Stomach (tissue), 4 donors: ENCODE measurements at regions not wholly inside any gene's neighbourhood (a gene's known extent, or its start where the extent isn't known, plus 50 kb on each side); places are given as distances from the start of the nearest gene placed in this dataset.

Experiments used
- POLR2A ChIP-seq, 4 donors: fragments of 450-650 bp; IDR thresholded peaks; one replicate each; pipeline ENCODE4 v1.6.1; 2016; ENCODE audit warnings: antibody characterized with exemption in 4 of 4, control low read depth in 2 of 4, mild to moderate bottlenecking in 1 of 4, moderate library complexity in 1 of 4
- POLR2AphosphoS5 ChIP-seq, 3 donors: sonication (generic); formaldehyde crosslinking; IDR thresholded peaks; one replicate each; pipeline ENCODE4 v1.6.1; 2016; ENCODE audit warnings: antibody characterized with exemption in 3 of 3

- TF ChIP-seq POLR2AphosphoS5 (IDR thresholded peaks at IDR 0.05) = no peak
- no peak for TF ChIP-seq POLR2A (IDR thresholded peaks at IDR 0.05)
Observed at GRCh38 chr5:159616952-159617351, 286.7 kb upstream of the IL12B start.
